GM12864 (cell line): ENCODE measurements at regions not wholly inside any gene's neighbourhood (a gene's known extent, or its start where the extent isn't known, plus 50 kb on each side); places are given as distances from the start of the nearest gene placed in this dataset.

ENCODE experiments used
- DNase-seq: peaks from one replicate; pipeline ENCODE4 v3.0.0-alpha.2; 2011; ENCODE audit warnings: low read depth
- H3K4me3 ChIP-seq: 2 replicates; pipeline ENCODE4 v1.5.1; 2011; ENCODE audit warnings: mild to moderate bottlenecking, low read depth, low read length, control low read depth
- CTCF ChIP-seq: IDR thresholded peaks from 2 replicates; pipeline ENCODE4 v1.5.1; 2011; ENCODE audit warnings: low read depth, mild to moderate bottlenecking, moderate library complexity, low read length, control low read depth, inconsistent platforms; ENCODE audit errors: missing control alignments

GRCh38 chr9:30943446-30944224 is 1440.8 kb upstream of the ACO1 start:
- H3K4me3 ChIP-seq, result no peak overlapping the region
- TF ChIP-seq CTCF, result no peak
- no peak for DNase-seq

GRCh38 chr9:30944225-30944569 is 1440.2 kb upstream of the ACO1 start:
- no peak for DNase-seq
- TF ChIP-seq CTCF, result no peak
- no peak overlapping the region for H3K4me3 ChIP-seq

GRCh38 chr9:30944741-30945280 is 1439.6 kb upstream of the ACO1 start:
- no peak overlapping the region for H3K4me3 ChIP-seq
- TF ChIP-seq CTCF, result no peak
- DNase-seq, result no peak

- no peak for TF ChIP-seq CTCF
- H3K4me3 ChIP-seq, result no peak overlapping the region
Observed at GRCh38 chr9:30964332-30964731, 1420.1 kb upstream of the ACO1 start.

GRCh38 chr9:30967476-30967875 is 1417.0 kb upstream of the ACO1 start:
- no peak for TF ChIP-seq CTCF
- no peak overlapping the region for H3K4me3 ChIP-seq
- DNase-seq, result no peak

More at GRCh38 chr9:30964332-30964731, 1420.1 kb upstream of the ACO1 start:
- DNase-seq, result no peak

GRCh38 chr9:30970186-30970585 is 1414.3 kb upstream of the ACO1 start:
- DNase-seq, result no peak
- H3K4me3 ChIP-seq, result no peak overlapping the region
- no peak for TF ChIP-seq CTCF

- no peak for DNase-seq
- no peak overlapping the region for H3K4me3 ChIP-seq
- TF ChIP-seq CTCF, result no peak
Observed at GRCh38 chr9:30970812-30971211, 1413.6 kb upstream of the ACO1 start.
